ENCODE measurements at regions not wholly inside any gene's neighbourhood (a gene's known extent, or its start where the extent isn't known, plus 50 kb on each side); places are given as distances from the start of the nearest gene placed in this dataset.

- TF ChIP-seq, protein P1, sequence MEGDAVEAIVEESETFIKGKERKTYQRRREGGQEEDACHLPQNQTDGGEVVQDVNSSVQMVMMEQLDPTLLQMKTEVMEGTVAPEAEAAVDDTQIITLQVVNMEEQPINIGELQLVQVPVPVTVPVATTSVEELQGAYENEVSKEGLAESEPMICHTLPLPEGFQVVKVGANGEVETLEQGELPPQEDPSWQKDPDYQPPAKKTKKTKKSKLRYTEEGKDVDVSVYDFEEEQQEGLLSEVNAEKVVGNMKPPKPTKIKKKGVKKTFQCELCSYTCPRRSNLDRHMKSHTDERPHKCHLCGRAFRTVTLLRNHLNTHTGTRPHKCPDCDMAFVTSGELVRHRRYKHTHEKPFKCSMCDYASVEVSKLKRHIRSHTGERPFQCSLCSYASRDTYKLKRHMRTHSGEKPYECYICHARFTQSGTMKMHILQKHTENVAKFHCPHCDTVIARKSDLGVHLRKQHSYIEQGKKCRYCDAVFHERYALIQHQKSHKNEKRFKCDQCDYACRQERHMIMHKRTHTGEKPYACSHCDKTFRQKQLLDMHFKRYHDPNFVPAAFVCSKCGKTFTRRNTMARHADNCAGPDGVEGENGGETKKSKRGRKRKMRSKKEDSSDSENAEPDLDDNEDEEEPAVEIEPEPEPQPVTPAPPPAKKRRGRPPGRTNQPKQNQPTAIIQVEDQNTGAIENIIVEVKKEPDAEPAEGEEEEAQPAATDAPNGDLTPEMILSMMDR (conservative IDR thresholded peaks at IDR 0.05; ENCODE audit: low read depth in 2 of 2), result no peak
- TF ChIP-seq, protein P2, sequence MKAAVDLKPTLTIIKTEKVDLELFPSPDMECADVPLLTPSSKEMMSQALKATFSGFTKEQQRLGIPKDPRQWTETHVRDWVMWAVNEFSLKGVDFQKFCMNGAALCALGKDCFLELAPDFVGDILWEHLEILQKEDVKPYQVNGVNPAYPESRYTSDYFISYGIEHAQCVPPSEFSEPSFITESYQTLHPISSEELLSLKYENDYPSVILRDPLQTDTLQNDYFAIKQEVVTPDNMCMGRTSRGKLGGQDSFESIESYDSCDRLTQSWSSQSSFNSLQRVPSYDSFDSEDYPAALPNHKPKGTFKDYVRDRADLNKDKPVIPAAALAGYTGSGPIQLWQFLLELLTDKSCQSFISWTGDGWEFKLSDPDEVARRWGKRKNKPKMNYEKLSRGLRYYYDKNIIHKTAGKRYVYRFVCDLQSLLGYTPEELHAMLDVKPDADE (IDR thresholded peaks at IDR 0.05), result no peak
- TF ChIP-seq CREB1 (CRISPR knock-in tag; IDR thresholded peaks at IDR 0.05; ENCODE audit: low read depth) (no peak), EZH2phosphoT487 (IDR thresholded peaks at IDR 0.05; ENCODE audit: unreplicated experiment) (no peak)
These were observed 86.9 kb downstream of the HSPH1 start for GRCh38 chr13:31074756-31075155.
